ENCODE measurements at regions not wholly inside any gene's neighbourhood (a gene's known extent, or its start where the extent isn't known, plus 50 kb on each side); places are given as distances from the start of the nearest gene placed in this dataset.

DNA sequence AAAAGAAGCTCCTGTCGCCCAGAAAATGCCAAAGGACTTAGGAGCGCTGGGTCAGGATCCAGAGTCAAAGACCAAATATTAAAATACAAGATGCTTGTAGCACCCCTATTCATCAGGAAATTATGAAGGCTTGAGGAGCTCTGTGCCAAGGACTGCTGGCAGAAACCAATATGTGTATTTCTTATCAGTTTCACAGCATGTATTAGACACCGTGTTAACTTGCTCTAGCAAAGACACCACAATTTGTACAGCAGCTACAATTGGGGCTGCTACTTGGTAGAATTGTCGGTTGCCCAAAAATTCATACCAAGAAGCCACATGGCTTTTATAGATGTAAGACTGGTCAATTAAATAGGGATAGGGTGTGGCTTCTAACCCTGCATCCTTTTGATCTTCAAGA is 128.8 kb downstream of the CD47 start:
- CTCF ChIA-PET = interaction anchor here (1.1 to 3.4 kb wide), 2 partner anchors 8 to 34 kb away, joined by 4 to 14 read pairs; no protein-coding TSS in a partner anchor
- POLR2A ChIA-PET = interaction anchor here (0.7 kb wide), 1 partner anchor 24 kb away, joined by 3 read pairs; no protein-coding TSS in a partner anchor
- 93% methylated on average over 4 of the region's 4 CpGs for WGBS (ENCODE audit: low lambda C conversion rate)

DNA sequence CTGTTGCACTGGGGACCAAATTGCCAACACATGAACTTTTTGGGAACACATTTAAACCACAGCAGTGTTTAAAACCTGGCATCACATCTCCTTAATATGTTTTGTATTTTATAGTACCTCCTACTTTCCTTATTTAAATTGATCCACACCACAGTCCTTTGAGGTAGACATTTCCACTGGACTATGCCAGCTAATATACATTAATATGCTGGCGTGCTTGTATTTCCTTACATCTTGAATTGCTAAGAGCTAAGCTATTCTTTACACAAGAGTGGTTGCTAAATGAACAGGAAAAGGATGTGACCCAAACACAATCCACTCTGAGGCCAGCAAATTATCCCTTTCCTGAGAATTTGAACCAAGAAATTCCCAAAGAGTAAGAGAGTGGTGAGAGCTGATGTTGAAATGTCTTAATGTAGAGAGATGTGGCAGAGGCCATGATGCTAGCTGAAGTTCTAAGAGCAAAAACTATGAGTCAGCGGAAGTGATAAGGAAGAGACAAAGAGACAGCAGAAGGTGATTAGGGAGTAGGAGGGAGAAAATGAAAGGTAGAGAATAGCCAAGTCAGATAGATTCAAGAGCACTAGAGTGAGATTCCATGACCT is 131.2 kb downstream of the CD47 start:
- no peak for TF ChIP-seq YY1 (IDR thresholded peaks at IDR 0.05; ENCODE audit: low read depth)
- TF ChIP-seq, protein P1, sequence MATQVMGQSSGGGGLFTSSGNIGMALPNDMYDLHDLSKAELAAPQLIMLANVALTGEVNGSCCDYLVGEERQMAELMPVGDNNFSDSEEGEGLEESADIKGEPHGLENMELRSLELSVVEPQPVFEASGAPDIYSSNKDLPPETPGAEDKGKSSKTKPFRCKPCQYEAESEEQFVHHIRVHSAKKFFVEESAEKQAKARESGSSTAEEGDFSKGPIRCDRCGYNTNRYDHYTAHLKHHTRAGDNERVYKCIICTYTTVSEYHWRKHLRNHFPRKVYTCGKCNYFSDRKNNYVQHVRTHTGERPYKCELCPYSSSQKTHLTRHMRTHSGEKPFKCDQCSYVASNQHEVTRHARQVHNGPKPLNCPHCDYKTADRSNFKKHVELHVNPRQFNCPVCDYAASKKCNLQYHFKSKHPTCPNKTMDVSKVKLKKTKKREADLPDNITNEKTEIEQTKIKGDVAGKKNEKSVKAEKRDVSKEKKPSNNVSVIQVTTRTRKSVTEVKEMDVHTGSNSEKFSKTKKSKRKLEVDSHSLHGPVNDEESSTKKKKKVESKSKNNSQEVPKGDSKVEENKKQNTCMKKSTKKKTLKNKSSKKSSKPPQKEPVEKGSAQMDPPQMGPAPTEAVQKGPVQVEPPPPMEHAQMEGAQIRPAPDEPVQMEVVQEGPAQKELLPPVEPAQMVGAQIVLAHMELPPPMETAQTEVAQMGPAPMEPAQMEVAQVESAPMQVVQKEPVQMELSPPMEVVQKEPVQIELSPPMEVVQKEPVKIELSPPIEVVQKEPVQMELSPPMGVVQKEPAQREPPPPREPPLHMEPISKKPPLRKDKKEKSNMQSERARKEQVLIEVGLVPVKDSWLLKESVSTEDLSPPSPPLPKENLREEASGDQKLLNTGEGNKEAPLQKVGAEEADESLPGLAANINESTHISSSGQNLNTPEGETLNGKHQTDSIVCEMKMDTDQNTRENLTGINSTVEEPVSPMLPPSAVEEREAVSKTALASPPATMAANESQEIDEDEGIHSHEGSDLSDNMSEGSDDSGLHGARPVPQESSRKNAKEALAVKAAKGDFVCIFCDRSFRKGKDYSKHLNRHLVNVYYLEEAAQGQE (IDR thresholded peaks at IDR 0.05; ENCODE audit: low read depth, low read length) = no peak
- no peak for TF ChIP-seq GATA2 (CRISPR knock-in tag; IDR thresholded peaks at IDR 0.05)
- no peak for TF ChIP-seq RFX5 (IDR thresholded peaks at IDR 0.05; ENCODE audit: low read length)
- no peak for TF ChIP-seq SIN3A (IDR thresholded peaks at IDR 0.05; ENCODE audit: borderline replicate concordance, low read depth, low read length)
- no peak for TF ChIP-seq EP300 (IDR thresholded peaks at IDR 0.05; ENCODE audit: borderline replicate concordance in 1 of 2, low read depth in 1 of 2, low read length in 1 of 2)
- TF ChIP-seq, protein P2, sequence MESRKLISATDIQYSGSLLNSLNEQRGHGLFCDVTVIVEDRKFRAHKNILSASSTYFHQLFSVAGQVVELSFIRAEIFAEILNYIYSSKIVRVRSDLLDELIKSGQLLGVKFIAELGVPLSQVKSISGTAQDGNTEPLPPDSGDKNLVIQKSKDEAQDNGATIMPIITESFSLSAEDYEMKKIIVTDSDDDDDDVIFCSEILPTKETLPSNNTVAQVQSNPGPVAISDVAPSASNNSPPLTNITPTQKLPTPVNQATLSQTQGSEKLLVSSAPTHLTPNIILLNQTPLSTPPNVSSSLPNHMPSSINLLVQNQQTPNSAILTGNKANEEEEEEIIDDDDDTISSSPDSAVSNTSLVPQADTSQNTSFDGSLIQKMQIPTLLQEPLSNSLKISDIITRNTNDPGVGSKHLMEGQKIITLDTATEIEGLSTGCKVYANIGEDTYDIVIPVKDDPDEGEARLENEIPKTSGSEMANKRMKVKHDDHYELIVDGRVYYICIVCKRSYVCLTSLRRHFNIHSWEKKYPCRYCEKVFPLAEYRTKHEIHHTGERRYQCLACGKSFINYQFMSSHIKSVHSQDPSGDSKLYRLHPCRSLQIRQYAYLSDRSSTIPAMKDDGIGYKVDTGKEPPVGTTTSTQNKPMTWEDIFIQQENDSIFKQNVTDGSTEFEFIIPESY (IDR thresholded peaks at IDR 0.05; ENCODE audit: borderline replicate concordance, low read depth) = no peak
- no peak for TF ChIP-seq JUND (IDR thresholded peaks at IDR 0.05)
- no peak for TF ChIP-seq MEF2A (IDR thresholded peaks at IDR 0.05; ENCODE audit: borderline replicate concordance, low read depth)
- TF ChIP-seq, protein P3, sequence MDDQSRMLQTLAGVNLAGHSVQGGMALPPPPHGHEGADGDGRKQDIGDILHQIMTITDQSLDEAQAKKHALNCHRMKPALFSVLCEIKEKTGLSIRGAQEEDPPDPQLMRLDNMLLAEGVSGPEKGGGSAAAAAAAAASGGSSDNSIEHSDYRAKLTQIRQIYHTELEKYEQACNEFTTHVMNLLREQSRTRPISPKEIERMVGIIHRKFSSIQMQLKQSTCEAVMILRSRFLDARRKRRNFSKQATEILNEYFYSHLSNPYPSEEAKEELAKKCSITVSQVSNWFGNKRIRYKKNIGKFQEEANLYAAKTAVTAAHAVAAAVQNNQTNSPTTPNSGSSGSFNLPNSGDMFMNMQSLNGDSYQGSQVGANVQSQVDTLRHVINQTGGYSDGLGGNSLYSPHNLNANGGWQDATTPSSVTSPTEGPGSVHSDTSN (IDR thresholded peaks at IDR 0.05) = no peak
- no peak for TF ChIP-seq TCF12 (IDR thresholded peaks at IDR 0.05)
- TF ChIP-seq, protein P4, sequence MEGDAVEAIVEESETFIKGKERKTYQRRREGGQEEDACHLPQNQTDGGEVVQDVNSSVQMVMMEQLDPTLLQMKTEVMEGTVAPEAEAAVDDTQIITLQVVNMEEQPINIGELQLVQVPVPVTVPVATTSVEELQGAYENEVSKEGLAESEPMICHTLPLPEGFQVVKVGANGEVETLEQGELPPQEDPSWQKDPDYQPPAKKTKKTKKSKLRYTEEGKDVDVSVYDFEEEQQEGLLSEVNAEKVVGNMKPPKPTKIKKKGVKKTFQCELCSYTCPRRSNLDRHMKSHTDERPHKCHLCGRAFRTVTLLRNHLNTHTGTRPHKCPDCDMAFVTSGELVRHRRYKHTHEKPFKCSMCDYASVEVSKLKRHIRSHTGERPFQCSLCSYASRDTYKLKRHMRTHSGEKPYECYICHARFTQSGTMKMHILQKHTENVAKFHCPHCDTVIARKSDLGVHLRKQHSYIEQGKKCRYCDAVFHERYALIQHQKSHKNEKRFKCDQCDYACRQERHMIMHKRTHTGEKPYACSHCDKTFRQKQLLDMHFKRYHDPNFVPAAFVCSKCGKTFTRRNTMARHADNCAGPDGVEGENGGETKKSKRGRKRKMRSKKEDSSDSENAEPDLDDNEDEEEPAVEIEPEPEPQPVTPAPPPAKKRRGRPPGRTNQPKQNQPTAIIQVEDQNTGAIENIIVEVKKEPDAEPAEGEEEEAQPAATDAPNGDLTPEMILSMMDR (IDR thresholded peaks at IDR 0.05) = no peak
- no peak for DNase-seq
- Histone ChIP-seq H2AFZ (ENCODE audit: low read depth) (no peak overlapping the region), H3F3A (replicated peaks; ENCODE audit: insufficient read depth) (no peaks in the 10 kb centered on the region), H3K4me3 (ENCODE audit: low read depth in 2 of 2, low read length in 1 of 2) (no peak overlapping the region), H3K9ac (no peak overlapping the region), H3K79me2 (ENCODE audit: insufficient read depth) (no peaks in the 10 kb centered on the region), H3K4me1 (ENCODE audit: control insufficient read depth in 1 of 2, insufficient read depth in 2 of 2, low read depth in 1 of 2, low read length in 1 of 2) (peaks cover 11 to 16% of the 10 kb centered on the region in 2 experiments; a peak in 3 of 4 replicates), H3K36me3 (replicated peaks in 1 of 2; ENCODE audit: control insufficient read depth in 1 of 2, insufficient read depth in 2 of 2, low read length in 1 of 2) (no peaks in the 10 kb centered on the region), H3K9me2 (no peaks in the 10 kb centered on the region), H4K20me1 (ENCODE audit: insufficient read depth) (no peaks in the 10 kb centered on the region), H3K4me2 (no peak overlapping the region), H3K27me3 (ENCODE audit: insufficient read depth) (no peaks in the 10 kb centered on the region), H3K9me3 (no peaks in the 10 kb centered on the region), H3K27ac (ENCODE audit: low read depth in 2 of 2, low read length in 1 of 2) (no peak overlapping the region)
- CTCF ChIA-PET = interaction anchor here (3.4 kb wide), 1 partner anchor 11 kb away, joined by 14 read pairs; no protein-coding TSS in a partner anchor
- 97% methylated on average over 2 of the region's 2 CpGs for WGBS (ENCODE audit: low lambda C conversion rate)
- POLR2A ChIA-PET = no interaction called here

More for the DNA sequence above, 128.8 kb downstream of the CD47 start:
- Histone ChIP-seq H2AFZ (ENCODE audit: low read depth) (no peak overlapping the region), H4K20me1 (ENCODE audit: insufficient read depth) (no peaks in the 10 kb centered on the region), H3K79me2 (ENCODE audit: insufficient read depth) (no peaks in the 10 kb centered on the region), H3K9me2 (no peaks in the 10 kb centered on the region), H3F3A (replicated peaks; ENCODE audit: insufficient read depth) (no peaks in the 10 kb centered on the region), H3K4me2 (no peak overlapping the region), H3K4me1 (ENCODE audit: control insufficient read depth in 1 of 2, insufficient read depth in 2 of 2, low read depth in 1 of 2, low read length in 1 of 2) (peaks cover 11 to 12% of the 10 kb centered on the region in 2 experiments; a peak in 3 of 4 replicates), H3K27me3 (ENCODE audit: insufficient read depth) (no peaks in the 10 kb centered on the region), H3K27ac (ENCODE audit: low read depth in 2 of 2, low read length in 1 of 2) (no peak overlapping the region), H3K9ac (no peak overlapping the region), H3K36me3 (replicated peaks in 1 of 2; ENCODE audit: control insufficient read depth in 1 of 2, insufficient read depth in 2 of 2, low read length in 1 of 2) (no peaks in the 10 kb centered on the region), H3K4me3 (ENCODE audit: low read depth in 2 of 2, low read length in 1 of 2) (no peak overlapping the region), H3K9me3 (no peaks in the 10 kb centered on the region)
- TF ChIP-seq GABPA (IDR thresholded peaks at IDR 0.05; ENCODE audit: low read depth) (no peak), EP300 (IDR thresholded peaks at IDR 0.05; ENCODE audit: borderline replicate concordance in 1 of 2, low read depth in 1 of 2, low read length in 1 of 2) (no peak)
- DNase-seq = no peak

Data from SK-N-SH (cell line).